Activated gamma-delta T cell treated with Interleukin-2 at 50 U/mL for 16 hours (primary cell): ENCODE measurements at regions not wholly inside any gene's neighbourhood (a gene's known extent, or its start where the extent isn't known, plus 50 kb on each side); places are given as distances from the start of the nearest gene placed in this dataset.
"Not testable (repeated sequence)": the region's sequence is repeated elsewhere in the genome, so short reads cannot be mapped to it uniquely, and the experiment has no call there.

Source experiments
- DNase-seq: peaks from one replicate; pipeline ENCODE4 v3.0.0-alpha.2; 2020

GRCh38 chr11:37968148-37968547 lies 1370.1 kb upstream of the RAG2 start:
- no peak for DNase-seq

- DNase-seq, result no peak
These were observed 1369.6 kb upstream of the RAG2 start for GRCh38 chr11:37967635-37968034.

GRCh38 chr11:37963440-37963839 lies 1365.4 kb upstream of the RAG2 start:
- DNase-seq, result no peak

- DNase-seq, result no peak
These were observed 1359.7 kb upstream of the RAG2 start for GRCh38 chr11:37957717-37958116.

GRCh38 chr11:37951996-37952395 lies 1354.0 kb upstream of the RAG2 start:
- no peak for DNase-seq

- DNase-seq, result no peak
These were observed 1350.2 kb upstream of the RAG2 start for GRCh38 chr11:37948258-37948657.

GRCh38 chr11:37947821-37948220 lies 1349.8 kb upstream of the RAG2 start:
- DNase-seq, result no peak

GRCh38 chr11:37946155-37946766 lies 1348.2 kb upstream of the RAG2 start:
- no peak for DNase-seq

- DNase-seq, result no peak
These were observed 1344.0 kb upstream of the RAG2 start for GRCh38 chr11:37942081-37942480.

GRCh38 chr11:37929100-37929653 lies 1331.1 kb upstream of the RAG2 start:
- DNase-seq, result no peak

- no peak for DNase-seq
These were observed 1328.7 kb upstream of the RAG2 start for GRCh38 chr11:37926772-37927171.

- DNase-seq, result no peak
These were observed 1318.3 kb upstream of the RAG2 start for GRCh38 chr11:37916331-37916730.

GRCh38 chr11:37914859-37915258 lies 1316.8 kb upstream of the RAG2 start:
- no peak for DNase-seq

- no peak for DNase-seq
These were observed 1310.1 kb upstream of the RAG2 start for GRCh38 chr11:37908219-37908548.

GRCh38 chr11:37907436-37908218 lies 1309.6 kb upstream of the RAG2 start:
- no peak for DNase-seq

GRCh38 chr11:37905707-37906417 lies 1307.8 kb upstream of the RAG2 start:
- DNase-seq, result no peak

GRCh38 chr11:37896016-37896415 lies 1298.0 kb upstream of the RAG2 start:
- no peak for DNase-seq

- no peak for DNase-seq
These were observed 1283.7 kb upstream of the RAG2 start for GRCh38 chr11:37881741-37882140.

- DNase-seq, result no peak
These were observed 1263.6 kb upstream of the RAG2 start for GRCh38 chr11:37861671-37862070.

GRCh38 chr11:37858806-37859537 lies 1260.9 kb upstream of the RAG2 start:
- not testable (repeated sequence) for DNase-seq

GRCh38 chr11:37858398-37858797 lies 1260.4 kb upstream of the RAG2 start:
- DNase-seq, result no peak

- no peak for DNase-seq
These were observed 1259.7 kb upstream of the RAG2 start for GRCh38 chr11:37857726-37858125.

GRCh38 chr11:37849706-37850105 lies 1251.7 kb upstream of the RAG2 start:
- DNase-seq, result no peak
